Fibroblast of lung (primary cell): ENCODE measurements at regions not wholly inside any gene's neighbourhood (a gene's known extent, or its start where the extent isn't known, plus 50 kb on each side); places are given as distances from the start of the nearest gene placed in this dataset.

Experiments
- DNase-seq, 2 donors: peaks; one replicate each; pipeline versions ENCODE4 v3.0.0 to v3.0.0-alpha.2; 2010; ENCODE audit warnings: low read depth in 2 of 2
- H2AFZ ChIP-seq: 2 replicates; pipeline ENCODE4 v1.5.1; 2012; ENCODE audit warnings: low read length, control low read depth, inconsistent platforms
- H3K27ac ChIP-seq: 2 replicates; pipeline ENCODE4 v1.5.1; 2011; ENCODE audit warnings: low read length, control low read depth; ENCODE audit not compliant: insufficient read depth
- H3K27me3 ChIP-seq: 2 replicates; pipeline ENCODE4 v1.5.1; 2011; ENCODE audit warnings: mild to moderate bottlenecking, low read length; ENCODE audit not compliant: control insufficient read depth, insufficient read depth
- H3K36me3 ChIP-seq: 2 replicates; pipeline ENCODE4 v1.5.1; 2011; ENCODE audit warnings: low read length; ENCODE audit not compliant: control insufficient read depth, insufficient read depth
- H3K4me1 ChIP-seq: 2 replicates; pipeline ENCODE4 v1.5.1; 2011; ENCODE audit warnings: low read length; ENCODE audit not compliant: control insufficient read depth, insufficient read depth; ENCODE audit errors: extremely low read depth
- H3K4me2 ChIP-seq: 2 replicates; pipeline ENCODE4 v1.5.1; 2011; ENCODE audit warnings: low read length, control low read depth; ENCODE audit not compliant: insufficient read depth; ENCODE audit errors: extremely low read depth
- H3K4me3 ChIP-seq, 4 experiments: fragments of 200-600 bp in 1 of 4; sonication (generic) in 1 of 4; replicated peaks in 1 of 4; 2 replicates each; pipeline ENCODE4 v1.5.1; 2011 to 2016; ENCODE audit warnings: low read length in 4 of 4, low read depth in 3 of 4, mild to moderate bottlenecking in 3 of 4, control low read depth in 2 of 4, inconsistent platforms in 1 of 4, mixed read lengths in 1 of 4; ENCODE audit not compliant: insufficient read depth in 1 of 4; ENCODE audit errors: control extremely low read depth in 1 of 4
- H3K79me2 ChIP-seq: 2 replicates; pipeline ENCODE4 v1.5.1; 2012; ENCODE audit warnings: mild to moderate bottlenecking, low read length, inconsistent platforms; ENCODE audit not compliant: control insufficient read depth, insufficient read depth
- H3K9ac ChIP-seq: 2 replicates; pipeline ENCODE4 v1.5.1; 2011; ENCODE audit warnings: mild to moderate bottlenecking, low read length, control low read depth; ENCODE audit not compliant: insufficient read depth
- H3K9me3 ChIP-seq: 2 replicates; pipeline ENCODE4 v1.5.1; 2012; ENCODE audit warnings: low read depth, low read length; ENCODE audit not compliant: control insufficient read depth, insufficient read depth
- H4K20me1 ChIP-seq: 2 replicates; pipeline ENCODE4 v1.5.1; 2011; ENCODE audit warnings: low read length; ENCODE audit not compliant: control insufficient read depth, insufficient read depth; ENCODE audit errors: extremely low read depth
- CTCF ChIP-seq, 2 donors: IDR thresholded peaks in 1 of 2; conservative IDR thresholded peaks in 1 of 2; 1 replicate in 1 of 2; 2 replicates in 1 of 2; pipeline ENCODE4 v1.5.1; 2011 to 2012; ENCODE audit warnings: low read length in 2 of 2, control low read depth in 1 of 2, inconsistent platforms in 1 of 2, low read depth in 1 of 2, mild to moderate bottlenecking in 1 of 2
- EZH2 ChIP-seq: IDR thresholded peaks from 2 replicates; pipeline ENCODE4 v1.5.1; 2012; ENCODE audit warnings: low read length, control low read depth, mild to moderate bottlenecking; ENCODE audit errors: missing control alignments

- Histone ChIP-seq H3K4me2 (no peak overlapping the region), H3K9ac (no peak overlapping the region), H3K27me3 (no peaks in the 10 kb centered on the region), H3K36me3 (no peaks in the 10 kb centered on the region), H3K27ac (no peak overlapping the region), H3K4me1 (no peaks in the 10 kb centered on the region), H4K20me1 (no peaks in the 10 kb centered on the region), H3K4me3 (no peak overlapping the region), H2AFZ (no peak overlapping the region), H3K79me2 (no peaks in the 10 kb centered on the region), H3K9me3 (no peaks in the 10 kb centered on the region)
- TF ChIP-seq EZH2 = no peak
- no peak for TF ChIP-seq CTCF (conservative IDR thresholded peaks at IDR 0.05 in 1 of 2, IDR thresholded peaks at IDR 0.05 in 1 of 2; ENCODE audit: low read depth in 1 of 2, low read length in 2 of 2)
- peak in 1 of 2 donors; percentile 54 for DNase-seq
Observed at GRCh38 chr9:73264631-73265030, 113.0 kb downstream of the ANXA1 start.

- no peak overlapping the region for H3K4me3 ChIP-seq
- no peaks in the 10 kb centered on the region for H3K79me2 ChIP-seq
- H3K27me3 ChIP-seq = no peaks in the 10 kb centered on the region
- DNase-seq = no peak
- H3K36me3 ChIP-seq = no peaks in the 10 kb centered on the region
- H3K4me2 ChIP-seq = no peak overlapping the region
- H3K4me1 ChIP-seq = no peaks in the 10 kb centered on the region
- no peaks in the 10 kb centered on the region for H3K9me3 ChIP-seq
- TF ChIP-seq EZH2 (no peak), CTCF (conservative IDR thresholded peaks at IDR 0.05 in 1 of 2, IDR thresholded peaks at IDR 0.05 in 1 of 2; ENCODE audit: low read depth in 1 of 2, low read length in 2 of 2) (no peak)
- H3K9ac ChIP-seq = no peak overlapping the region
- H2AFZ ChIP-seq = no peak overlapping the region
- no peaks in the 10 kb centered on the region for H4K20me1 ChIP-seq
- H3K27ac ChIP-seq = no peak overlapping the region
Observed at GRCh38 chr9:73265876-73266275, 114.2 kb downstream of the ANXA1 start.

- DNase-seq = peak; percentile 27 to 39
- H4K20me1 ChIP-seq = no peaks in the 10 kb centered on the region
- H3K9ac ChIP-seq = no peak overlapping the region
- no peak overlapping the region for H3K4me3 ChIP-seq
- H3K79me2 ChIP-seq = no peaks in the 10 kb centered on the region
- H3K4me1 ChIP-seq = no peaks in the 10 kb centered on the region
- H2AFZ ChIP-seq = no peak overlapping the region
- H3K27me3 ChIP-seq = no peaks in the 10 kb centered on the region
- H3K4me2 ChIP-seq = no peak overlapping the region
- H3K9me3 ChIP-seq = no peaks in the 10 kb centered on the region
- no peak overlapping the region for H3K27ac ChIP-seq
- peak in 1 of 2 donors; percentile 5 for TF ChIP-seq CTCF (conservative IDR thresholded peaks at IDR 0.05 in 1 of 2, IDR thresholded peaks at IDR 0.05 in 1 of 2; ENCODE audit: low read depth in 1 of 2, low read length in 2 of 2)
- TF ChIP-seq EZH2 = no peak
- no peaks in the 10 kb centered on the region for H3K36me3 ChIP-seq
Observed at GRCh38 chr9:73269430-73270101, 117.9 kb downstream of the ANXA1 start.
